MG63 (cell line): ENCODE measurements at regions not wholly inside any gene's neighbourhood (a gene's known extent, or its start where the extent isn't known, plus 50 kb on each side); places are given as distances from the start of the nearest gene placed in this dataset.
"Not testable (repeated sequence)": the region's sequence is repeated elsewhere in the genome, so short reads cannot be mapped to it uniquely, and the experiment has no call there.

ENCODE experiments used
- DNase-seq: peaks from one replicate; pipeline ENCODE4 v3.0.0-alpha.2; 2020
- H3K27me3 ChIP-seq: fragments of 250-450 bp; sonication (Bioruptor Pico); 2 replicates; pipeline ENCODE4 v1.5.1; 2020; ENCODE audit warnings: mild to moderate bottlenecking, moderate library complexity
- H3K36me3 ChIP-seq: fragments of 250-450 bp; sonication (Bioruptor Pico); 2 replicates; pipeline ENCODE4 v1.5.1; 2020; ENCODE audit warnings: mild to moderate bottlenecking, moderate library complexity
- H3K4me3 ChIP-seq: fragments of 250-450 bp; sonication (Bioruptor Pico); 2 replicates; pipeline ENCODE4 v1.5.1; 2020; ENCODE audit warnings: mild to moderate bottlenecking, moderate library complexity
- H3K9me3 ChIP-seq: fragments of 250-450 bp; sonication (Bioruptor Pico); 2 replicates; pipeline ENCODE4 v1.5.1; 2020; ENCODE audit warnings: mild to moderate bottlenecking, moderate library complexity

GRCh38 chr5:45098483-45098882 lies 289.7 kb downstream of the MRPS30 start:
- no peaks in the 10 kb centered on the region; the same call in 1 of the 2 replicates for H3K27me3 ChIP-seq
- H3K4me3 ChIP-seq: no peak overlapping the region
- no peaks in the 10 kb centered on the region for H3K36me3 ChIP-seq
- DNase-seq: no peak
- H3K9me3 ChIP-seq: no peaks in the 10 kb centered on the region

- no peak for DNase-seq
- no peaks in the 10 kb centered on the region for H3K36me3 ChIP-seq
- H3K9me3 ChIP-seq: no peaks in the 10 kb centered on the region
- no peak overlapping the region for H3K4me3 ChIP-seq
- H3K27me3 ChIP-seq: no peaks in the 10 kb centered on the region; the same call in 1 of the 2 replicates
Measured at GRCh38 chr5:45101146-45101545, 292.4 kb downstream of the MRPS30 start.

DNA sequence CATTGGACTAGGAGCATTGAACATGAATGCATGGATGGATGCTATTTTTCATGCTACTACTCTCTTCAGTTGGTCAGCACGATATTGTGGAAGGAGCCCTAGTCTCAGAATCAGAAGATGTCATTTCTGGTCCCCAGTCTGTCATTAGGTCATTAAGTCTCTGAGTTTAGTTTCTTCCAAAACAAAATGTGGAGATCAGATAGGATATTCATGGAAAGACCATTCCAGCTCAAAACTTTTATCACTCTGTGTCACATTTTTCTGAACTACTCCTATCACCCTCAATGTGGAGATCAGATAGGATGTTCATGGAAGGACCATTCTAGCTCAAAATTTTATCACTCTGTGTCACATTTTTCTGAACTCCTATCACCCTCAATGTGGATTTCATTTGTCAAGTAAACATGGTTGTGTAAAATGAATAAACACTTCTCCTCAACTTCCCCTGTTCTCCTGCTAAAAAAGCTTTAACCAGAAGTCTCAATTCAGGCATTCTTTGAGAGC lies 296.8 kb downstream of the MRPS30 start:
- H3K9me3 ChIP-seq: no peaks in the 10 kb centered on the region
- DNase-seq: no peak

DNA sequence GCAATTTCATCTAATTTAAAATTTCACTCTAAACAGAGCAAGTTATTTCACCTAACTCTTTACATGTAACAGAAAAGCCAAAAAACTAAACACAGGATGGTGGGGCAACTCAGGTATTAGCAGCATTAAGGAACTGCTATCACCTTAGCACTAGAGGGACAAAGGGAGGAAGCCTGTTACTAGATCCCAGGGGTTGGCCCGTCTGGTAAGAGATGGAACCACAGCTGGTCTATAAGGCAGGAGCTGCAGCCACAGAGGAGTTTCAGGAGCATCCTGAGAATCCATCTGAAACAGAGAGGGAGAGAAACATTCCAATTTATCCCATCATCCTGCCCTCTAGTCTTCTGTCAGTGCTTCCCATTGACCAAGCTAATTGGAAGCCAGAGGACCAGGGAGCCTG lies 300.3 kb downstream of the MRPS30 start:
- Histone ChIP-seq H3K36me3 (no peaks in the 10 kb centered on the region), H3K4me3 (no peak overlapping the region), H3K9me3 (no peaks in the 10 kb centered on the region), H3K27me3 (no peaks in the 10 kb centered on the region; the same call in 1 of the 2 replicates)
- no peak for DNase-seq

More for the DNA sequence above, 296.8 kb downstream of the MRPS30 start:
- H3K36me3 ChIP-seq: no peaks in the 10 kb centered on the region
- no peaks in the 10 kb centered on the region; the same call in 1 of the 2 replicates for H3K27me3 ChIP-seq
- no peak overlapping the region for H3K4me3 ChIP-seq

DNA sequence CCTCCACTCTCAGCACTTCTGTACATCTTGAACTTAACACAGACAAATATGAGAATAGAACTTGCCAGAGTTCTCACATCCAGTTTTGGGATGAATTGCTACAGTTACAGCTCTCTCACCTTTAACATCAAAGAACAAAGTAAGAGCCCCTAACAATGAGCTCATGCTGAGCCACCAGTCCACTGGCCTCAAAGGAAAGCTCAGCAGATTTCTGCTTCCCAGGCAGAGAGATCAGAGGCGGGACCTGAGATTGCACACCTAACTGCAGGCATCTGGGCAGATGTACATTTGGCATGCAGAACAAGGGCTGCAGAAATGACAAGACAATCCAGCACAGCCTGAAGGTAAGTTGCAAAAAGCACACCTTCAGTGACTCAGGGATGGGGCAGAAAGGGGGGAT lies 300.9 kb downstream of the MRPS30 start:
- no peak for DNase-seq
- Histone ChIP-seq H3K27me3 (no peaks in the 10 kb centered on the region; the same call in 1 of the 2 replicates), H3K36me3 (no peaks in the 10 kb centered on the region), H3K4me3 (no peak overlapping the region), H3K9me3 (no peaks in the 10 kb centered on the region)

GRCh38 chr5:45110399-45110798 lies 301.7 kb downstream of the MRPS30 start:
- Histone ChIP-seq H3K9me3 (no peaks in the 10 kb centered on the region), H3K4me3 (no peak overlapping the region), H3K36me3 (no peaks in the 10 kb centered on the region), H3K27me3 (no peaks in the 10 kb centered on the region; the same call in 1 of the 2 replicates)
- DNase-seq: no peak

GRCh38 chr5:45113726-45114125 lies 305.0 kb downstream of the MRPS30 start:
- Histone ChIP-seq H3K9me3 (no peaks in the 10 kb centered on the region; the same call in 1 of the 2 replicates), H3K4me3 (no peak overlapping the region), H3K27me3 (no peaks in the 10 kb centered on the region), H3K36me3 (no peaks in the 10 kb centered on the region)
- DNase-seq: no peak

- DNase-seq: no peak
- Histone ChIP-seq H3K9me3 (no peaks in the 10 kb centered on the region), H3K36me3 (no peaks in the 10 kb centered on the region), H3K27me3 (no peaks in the 10 kb centered on the region), H3K4me3 (no peak overlapping the region)
Measured at GRCh38 chr5:45132972-45133371, 324.2 kb downstream of the MRPS30 start.

DNA sequence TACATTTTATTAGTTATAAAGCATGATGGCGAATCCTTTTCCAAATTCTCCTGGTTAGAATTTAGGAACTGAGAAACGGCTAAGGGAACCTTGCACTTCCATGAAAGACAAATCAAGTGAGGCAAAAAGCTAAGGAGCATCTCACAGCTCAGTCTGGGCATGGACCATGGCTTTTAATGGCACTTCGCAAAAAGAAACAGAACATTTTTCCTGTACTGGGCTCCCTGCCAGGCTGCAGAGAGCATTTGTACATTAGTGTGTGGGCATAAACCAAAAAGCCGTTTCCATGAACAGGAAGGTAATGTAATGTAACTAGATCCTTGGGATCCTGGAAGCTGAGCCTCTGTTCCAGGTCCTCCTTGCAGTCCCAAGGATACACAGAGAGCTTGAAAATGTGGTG lies 354.2 kb downstream of the MRPS30 start:
- no peaks in the 10 kb centered on the region for H3K9me3 ChIP-seq
- DNase-seq: no peak
- no peaks in the 10 kb centered on the region for H3K27me3 ChIP-seq
- no peak overlapping the region for H3K4me3 ChIP-seq
- H3K36me3 ChIP-seq: no peaks in the 10 kb centered on the region

GRCh38 chr5:45171563-45171962 lies 362.8 kb downstream of the MRPS30 start:
- H3K4me3 ChIP-seq: no peak overlapping the region
- H3K36me3 ChIP-seq: no peaks in the 10 kb centered on the region
- no peaks in the 10 kb centered on the region for H3K27me3 ChIP-seq
- DNase-seq: no peak
- no peaks in the 10 kb centered on the region for H3K9me3 ChIP-seq

- not testable (repeated sequence) for DNase-seq, H3K4me3 ChIP-seq, H3K9me3 ChIP-seq, H3K36me3 ChIP-seq, H3K27me3 ChIP-seq
Measured at GRCh38 chr5:45172634-45173033, 363.9 kb downstream of the MRPS30 start.

GRCh38 chr5:45179686-45180085 lies 370.9 kb downstream of the MRPS30 start:
- Histone ChIP-seq H3K4me3 (no peak overlapping the region), H3K9me3 (no peaks in the 10 kb centered on the region), H3K36me3 (no peaks in the 10 kb centered on the region), H3K27me3 (no peaks in the 10 kb centered on the region)
- no peak for DNase-seq

GRCh38 chr5:45189042-45189441 lies 380.3 kb downstream of the MRPS30 start:
- DNase-seq: no peak
- Histone ChIP-seq H3K36me3 (no peaks in the 10 kb centered on the region), H3K4me3 (no peak overlapping the region), H3K27me3 (no peaks in the 10 kb centered on the region), H3K9me3 (no peaks in the 10 kb centered on the region)

DNA sequence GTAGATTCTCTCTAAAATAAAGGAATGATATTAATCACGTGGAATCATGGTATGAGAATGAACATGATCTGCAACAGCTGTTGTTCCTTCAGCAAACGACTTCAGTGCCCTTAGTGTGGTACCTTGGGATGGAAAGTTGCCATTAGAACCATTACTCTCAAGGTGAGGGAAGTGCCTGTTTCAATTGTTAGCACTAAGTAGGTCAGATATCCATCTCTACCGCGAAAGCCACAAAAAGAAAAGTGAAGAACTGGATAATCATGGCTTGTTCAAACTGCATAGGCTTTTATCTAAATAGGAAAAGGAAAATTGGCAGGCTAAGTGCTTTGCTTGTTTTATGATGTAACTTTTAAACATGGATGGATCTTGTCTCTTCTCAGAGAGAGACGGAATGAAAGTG lies 380.7 kb downstream of the MRPS30 start:
- Histone ChIP-seq H3K36me3 (no peaks in the 10 kb centered on the region), H3K4me3 (no peak overlapping the region), H3K9me3 (no peaks in the 10 kb centered on the region), H3K27me3 (no peaks in the 10 kb centered on the region)
- DNase-seq: no peak

DNA sequence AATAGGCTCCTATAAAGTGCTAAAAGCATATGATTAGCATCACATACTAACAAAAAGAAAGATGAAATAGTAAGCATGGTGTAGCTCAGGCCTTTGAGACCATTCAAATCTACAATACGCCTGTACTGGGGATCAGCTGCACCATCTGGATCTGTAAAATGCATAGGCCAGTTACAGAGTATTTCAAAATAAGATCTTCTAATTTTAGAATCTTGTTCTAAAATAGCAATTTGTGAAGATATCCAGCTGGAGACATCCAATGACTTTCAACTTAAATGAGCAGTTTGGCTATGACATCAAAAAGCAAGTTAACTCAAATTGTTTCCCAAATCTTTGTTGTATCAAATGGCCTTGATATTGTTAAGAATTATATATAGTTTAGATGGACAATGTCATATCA lies 386.3 kb downstream of the MRPS30 start:
- H3K36me3 ChIP-seq: no peaks in the 10 kb centered on the region
- DNase-seq: no peak
- H3K9me3 ChIP-seq: no peaks in the 10 kb centered on the region
- no peaks in the 10 kb centered on the region for H3K27me3 ChIP-seq
- no peak overlapping the region for H3K4me3 ChIP-seq
